ENCODE measurements at regions not wholly inside any gene's neighbourhood (a gene's known extent, or its start where the extent isn't known, plus 50 kb on each side); places are given as distances from the start of the nearest gene placed in this dataset.

- TF ChIP-seq MAX (IDR thresholded peaks at IDR 0.05) (no peak), CTCF (IDR thresholded peaks at IDR 0.05 in 2 of 3, conservative IDR thresholded peaks at IDR 0.05 in 1 of 3; ENCODE audit: borderline replicate concordance in 1 of 3, insufficient read depth in 1 of 3, low read depth in 2 of 3, low read length in 2 of 3) (no peak), SRF (IDR thresholded peaks at IDR 0.05; ENCODE audit: low read depth) (no peak), ZFX (IDR thresholded peaks at IDR 0.05) (no peak)
These were observed 52.8 kb upstream of the SLC66A3 start (continued) for GRCh38 chr2:11102466-11102865.

GRCh38 chr2:11102956-11103860 is 52.1 kb upstream of the SLC66A3 start:
- ChIA-PET CTCF (no interaction called here), POLR2A (no interaction called here), RAD21 (ENCODE audit: low non-redundant PET in 1 of 2, low total read pairs in 2 of 2, uncharacterized antibody in 2 of 2, unreplicated experiment in 2 of 2) (no interaction called here)
- H3K4me3 ChIP-seq (replicated peaks in 1 of 2; ENCODE audit: low read depth in 1 of 2, low read length in 2 of 2) = no peak overlapping the region
- intact Hi-C loops (cut with micrococcal nuclease) = no loop called here
- no peaks in the 10 kb centered on the region for H4K20me1 ChIP-seq (ENCODE audit: insufficient read depth)
- no peak overlapping the region for H2AFZ ChIP-seq (ENCODE audit: low read depth, low read length, poor library complexity, severe bottlenecking)
- no peaks in the 10 kb centered on the region for H3K27me3 ChIP-seq (ENCODE audit: insufficient read depth, low read length)
- no peak for DNase-seq (ENCODE audit: low read depth, low spot score)
- H3K27ac ChIP-seq (ENCODE audit: low read depth, low read length) = no peak overlapping the region
- H3K9me2 ChIP-seq (ENCODE audit: insufficient read depth) = no peaks in the 10 kb centered on the region
- H3K4me1 ChIP-seq (ENCODE audit: control insufficient read depth in 1 of 2, insufficient read depth in 2 of 2, low read length in 2 of 2) = no peaks in the 10 kb centered on the region
- no peaks in the 10 kb centered on the region for H3K36me3 ChIP-seq (ENCODE audit: control insufficient read depth in 1 of 2, insufficient read depth in 2 of 2, low read length in 2 of 2)
- BruUV-seq (replicated peaks) = no TSS peak
- ATAC-seq = no peak
- H3K9me3 ChIP-seq (ENCODE audit: control insufficient read depth in 1 of 2, insufficient read depth in 1 of 2, low read depth in 1 of 2, low read length in 2 of 2) = no peaks in the 10 kb centered on the region
- no peak overlapping the region for H3K4me2 ChIP-seq (ENCODE audit: low read length)
- H3K79me2 ChIP-seq (ENCODE audit: insufficient read depth, low read length) = no peaks in the 10 kb centered on the region
- no peak overlapping the region for H3K9ac ChIP-seq (ENCODE audit: low read length)
- TF ChIP-seq CBX3 (IDR thresholded peaks at IDR 0.05; ENCODE audit: low read depth) (no peak), POLR2A (IDR thresholded peaks at IDR 0.05; ENCODE audit: borderline replicate concordance, extremely low read depth, insufficient read depth, insufficient read length) (no peak), REST (IDR thresholded peaks at IDR 0.05; ENCODE audit: low read depth) (no peak), SRF (IDR thresholded peaks at IDR 0.05; ENCODE audit: low read depth) (no peak), EGR1 (IDR thresholded peaks at IDR 0.05; ENCODE audit: low read depth) (no peak), YY1 (IDR thresholded peaks at IDR 0.05; ENCODE audit: extremely low read depth, insufficient replicate concordance, low read depth, low read length) (no peak), ZNF274 (IDR thresholded peaks at IDR 0.05; ENCODE audit: low read depth, low read length) (no peak), SIN3A (IDR thresholded peaks at IDR 0.05; ENCODE audit: low read depth) (no peak), ZFX (IDR thresholded peaks at IDR 0.05) (no peak), EZH2 (IDR thresholded peaks at IDR 0.05) (no peak), CTCF (IDR thresholded peaks at IDR 0.05 in 2 of 3, conservative IDR thresholded peaks at IDR 0.05 in 1 of 3; ENCODE audit: borderline replicate concordance in 1 of 3, insufficient read depth in 1 of 3, low read depth in 2 of 3, low read length in 2 of 3) (no peak), TCF7L2 (IDR thresholded peaks at IDR 0.05; ENCODE audit: borderline replicate concordance, extremely low read depth, insufficient read depth, insufficient read length) (no peak)
